Left ventricle myocardium inferior (tissue), 1 donor: ENCODE measurements at regions not wholly inside any gene's neighbourhood (a gene's known extent, or its start where the extent isn't known, plus 50 kb on each side); places are given as distances from the start of the nearest gene placed in this dataset.

Source experiments
- DNase-seq: peaks from one replicate; pipeline ENCODE4 v3.0.0-alpha.2; 2020
- H3K27ac ChIP-seq: fragments of 200-600 bp; replicated peaks from 2 replicates; pipeline ENCODE4 v1.8.0; 2021
- H3K27me3 ChIP-seq: fragments of 200-600 bp; 2 replicates; pipeline ENCODE4 v1.8.0; 2021; ENCODE audit warnings: low read depth
- H3K36me3 ChIP-seq: fragments of 200-600 bp; 2 replicates; pipeline ENCODE4 v1.8.0; 2021
- H3K4me1 ChIP-seq: fragments of 200-600 bp; 2 replicates; pipeline ENCODE4 v1.8.0; 2021
- H3K4me3 ChIP-seq: fragments of 200-600 bp; 2 replicates; pipeline ENCODE4 v1.8.0; 2021; ENCODE audit warnings: mild to moderate bottlenecking, moderate library complexity
- H3K9me3 ChIP-seq: fragments of 200-600 bp; replicated peaks from 2 replicates; pipeline ENCODE4 v1.8.0; 2021
- intact Hi-C: fragments of 100-400 bp; cut with micrococcal nuclease; formaldehyde crosslinking; loops from one replicate; pipeline ENCODE4 v1.11.0; 2022
- TF ChIP-seq, protein P1 (sequence below): fragments of 200-600 bp; IDR thresholded peaks from 2 replicates; pipeline ENCODE4 v1.8.0; 2021; ENCODE audit warnings: antibody characterized with exemption, mild to moderate bottlenecking, borderline replicate concordance
- donor health status: DM: no; HTN: yes; CAD: no; lungs with severe emphysema.

DNA sequence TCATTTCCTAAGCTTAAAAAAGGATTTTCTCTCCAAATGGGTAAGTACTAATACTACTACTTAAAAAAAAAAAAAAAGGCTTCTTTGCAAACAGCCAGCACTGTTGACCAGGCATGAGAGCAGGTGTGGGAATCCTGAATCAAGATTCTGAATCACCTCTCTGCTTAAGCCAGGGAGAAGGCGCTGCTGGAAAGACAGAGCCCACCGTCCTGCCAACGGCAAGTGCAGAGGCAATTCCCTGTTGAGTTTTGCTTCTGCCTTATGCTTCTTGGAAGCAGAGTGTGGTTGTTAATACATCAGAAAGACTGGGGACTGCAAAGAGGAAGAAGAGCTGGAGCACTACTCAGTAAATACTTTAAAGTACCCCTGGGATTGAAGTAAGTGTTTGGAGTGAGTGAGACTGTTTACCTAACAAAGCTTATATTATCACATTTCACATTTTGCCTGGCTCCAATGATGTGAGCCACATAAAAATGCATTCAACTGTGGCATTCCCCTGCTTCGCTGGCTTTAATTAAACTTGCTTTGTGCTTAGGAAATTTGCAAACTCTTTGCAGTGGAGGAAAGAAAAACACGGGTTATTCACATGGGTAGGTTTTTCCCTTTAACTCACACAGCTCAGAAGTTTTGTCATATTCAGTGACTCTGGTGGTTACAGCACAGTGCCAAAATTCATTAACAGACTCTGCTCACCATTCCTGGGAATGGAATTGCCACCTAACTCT lies 86.0 kb upstream of the KIF2B start:
- intact Hi-C loops = no loop called here
- TF ChIP-seq, protein P1, sequence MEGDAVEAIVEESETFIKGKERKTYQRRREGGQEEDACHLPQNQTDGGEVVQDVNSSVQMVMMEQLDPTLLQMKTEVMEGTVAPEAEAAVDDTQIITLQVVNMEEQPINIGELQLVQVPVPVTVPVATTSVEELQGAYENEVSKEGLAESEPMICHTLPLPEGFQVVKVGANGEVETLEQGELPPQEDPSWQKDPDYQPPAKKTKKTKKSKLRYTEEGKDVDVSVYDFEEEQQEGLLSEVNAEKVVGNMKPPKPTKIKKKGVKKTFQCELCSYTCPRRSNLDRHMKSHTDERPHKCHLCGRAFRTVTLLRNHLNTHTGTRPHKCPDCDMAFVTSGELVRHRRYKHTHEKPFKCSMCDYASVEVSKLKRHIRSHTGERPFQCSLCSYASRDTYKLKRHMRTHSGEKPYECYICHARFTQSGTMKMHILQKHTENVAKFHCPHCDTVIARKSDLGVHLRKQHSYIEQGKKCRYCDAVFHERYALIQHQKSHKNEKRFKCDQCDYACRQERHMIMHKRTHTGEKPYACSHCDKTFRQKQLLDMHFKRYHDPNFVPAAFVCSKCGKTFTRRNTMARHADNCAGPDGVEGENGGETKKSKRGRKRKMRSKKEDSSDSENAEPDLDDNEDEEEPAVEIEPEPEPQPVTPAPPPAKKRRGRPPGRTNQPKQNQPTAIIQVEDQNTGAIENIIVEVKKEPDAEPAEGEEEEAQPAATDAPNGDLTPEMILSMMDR = no peak
- H3K27ac ChIP-seq = no peak overlapping the region
- H3K4me1 ChIP-seq = no peaks in the 10 kb centered on the region
- no peaks in the 10 kb centered on the region for H3K27me3 ChIP-seq
- peaks cover 4% of the 10 kb centered on the region for H3K9me3 ChIP-seq
- no peak overlapping the region for H3K4me3 ChIP-seq
- no peak for DNase-seq
- no peaks in the 10 kb centered on the region for H3K36me3 ChIP-seq

DNA sequence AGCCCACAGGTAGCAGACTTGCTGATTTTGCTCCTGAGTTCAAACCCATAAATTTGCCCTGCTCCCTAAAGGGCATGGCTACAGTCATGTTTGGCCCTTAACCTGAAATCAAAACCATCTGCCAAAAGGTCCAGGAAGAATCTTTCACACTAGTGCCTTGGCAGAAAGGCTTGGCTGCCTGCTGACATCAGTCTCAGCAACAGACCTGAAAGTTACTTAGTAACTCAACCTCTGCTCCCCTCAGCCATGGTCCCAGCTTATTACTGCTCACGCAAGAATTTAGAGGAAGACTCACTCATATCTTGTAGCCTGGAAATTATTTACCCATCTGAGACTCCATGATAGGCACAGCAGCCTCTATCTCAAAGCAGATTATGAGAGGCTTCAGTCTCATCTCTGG lies 98.0 kb upstream of the KIF2B start:
- Histone ChIP-seq H3K4me3 (no peak overlapping the region), H3K27ac (no peak overlapping the region), H3K27me3 (no peaks in the 10 kb centered on the region), H3K36me3 (no peaks in the 10 kb centered on the region), H3K9me3 (peaks cover 6% of the 10 kb centered on the region), H3K4me1 (no peaks in the 10 kb centered on the region)
- intact Hi-C loops = no loop called here
- TF ChIP-seq, protein P1 = no peak
- DNase-seq = no peak

DNA sequence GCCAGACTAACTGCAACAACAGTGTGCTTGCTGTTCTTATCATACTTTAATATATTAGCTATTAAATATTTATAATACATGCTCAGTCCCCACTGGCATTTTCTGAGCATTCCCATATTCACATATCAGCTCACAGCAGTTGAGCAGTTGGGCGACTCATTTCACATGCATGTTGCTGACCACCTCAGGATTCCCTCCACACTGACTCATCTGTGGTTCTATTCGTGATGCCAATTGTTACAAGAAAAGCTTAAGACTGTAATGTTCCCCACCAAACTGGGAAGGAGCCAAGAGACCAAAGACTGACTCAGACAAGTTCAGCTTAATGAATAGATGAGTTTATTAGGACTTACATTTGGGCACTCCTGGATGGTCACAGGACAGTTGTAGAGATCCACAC lies 100.3 kb upstream of the KIF2B start:
- Histone ChIP-seq H3K36me3 (no peaks in the 10 kb centered on the region), H3K4me3 (no peak overlapping the region), H3K27ac (no peak overlapping the region), H3K27me3 (no peaks in the 10 kb centered on the region), H3K4me1 (no peaks in the 10 kb centered on the region), H3K9me3 (peaks cover 12% of the 10 kb centered on the region)
- TF ChIP-seq, protein P1 = no peak
- intact Hi-C loops = no loop called here
- no peak for DNase-seq

DNA sequence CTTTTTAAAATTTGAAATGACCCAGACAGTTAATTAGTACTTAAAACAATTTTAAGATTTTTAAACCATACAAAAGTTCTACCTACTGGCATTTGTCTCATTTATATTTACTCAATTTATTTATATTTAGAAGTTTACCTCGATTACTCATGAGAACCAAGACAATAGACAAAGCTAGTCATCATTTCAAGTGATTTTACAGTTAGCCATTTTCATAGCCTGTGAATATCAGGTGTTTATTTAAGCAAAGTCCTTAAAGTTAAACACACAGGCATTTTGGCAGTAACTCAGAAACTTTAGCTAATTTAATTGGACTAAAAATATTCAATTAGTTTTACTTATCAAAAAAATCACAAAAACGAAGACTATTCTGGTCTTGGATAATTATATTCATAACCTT lies 101.6 kb upstream of the KIF2B start:
- no peak overlapping the region for H3K27ac ChIP-seq
- peaks cover 17% of the 10 kb centered on the region for H3K9me3 ChIP-seq
- TF ChIP-seq, protein P1 = no peak
- intact Hi-C loops = no loop called here
- DNase-seq = no peak
- H3K4me1 ChIP-seq = no peaks in the 10 kb centered on the region
- no peaks in the 10 kb centered on the region for H3K36me3 ChIP-seq
- H3K27me3 ChIP-seq = no peaks in the 10 kb centered on the region
- no peak overlapping the region for H3K4me3 ChIP-seq

DNA sequence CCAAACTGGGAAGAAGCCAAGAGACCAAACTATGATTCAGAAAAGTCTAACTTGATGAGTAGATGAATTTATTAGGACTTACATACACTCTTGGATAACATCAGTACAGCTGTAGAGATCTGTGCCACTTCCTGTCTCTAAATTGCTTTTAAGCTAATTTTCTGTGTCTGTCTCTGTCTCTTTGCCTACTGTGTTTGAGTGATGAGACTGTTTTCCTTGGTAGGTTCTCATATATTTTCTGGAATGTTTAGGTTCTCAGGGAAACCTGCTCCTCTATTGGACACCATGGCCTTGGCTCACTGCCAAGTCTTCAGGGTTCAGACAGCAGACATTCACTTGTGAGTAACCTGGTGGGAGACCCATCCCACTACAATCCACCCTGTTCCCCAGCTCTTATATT lies 103.5 kb upstream of the KIF2B start:
- Histone ChIP-seq H3K27me3 (no peaks in the 10 kb centered on the region), H3K36me3 (no peaks in the 10 kb centered on the region), H3K9me3 (peaks cover 17% of the 10 kb centered on the region), H3K4me3 (no peak overlapping the region), H3K27ac (no peak overlapping the region), H3K4me1 (no peaks in the 10 kb centered on the region)
- TF ChIP-seq, protein P1 = no peak
- intact Hi-C loops = no loop called here
- DNase-seq = no peak

DNA sequence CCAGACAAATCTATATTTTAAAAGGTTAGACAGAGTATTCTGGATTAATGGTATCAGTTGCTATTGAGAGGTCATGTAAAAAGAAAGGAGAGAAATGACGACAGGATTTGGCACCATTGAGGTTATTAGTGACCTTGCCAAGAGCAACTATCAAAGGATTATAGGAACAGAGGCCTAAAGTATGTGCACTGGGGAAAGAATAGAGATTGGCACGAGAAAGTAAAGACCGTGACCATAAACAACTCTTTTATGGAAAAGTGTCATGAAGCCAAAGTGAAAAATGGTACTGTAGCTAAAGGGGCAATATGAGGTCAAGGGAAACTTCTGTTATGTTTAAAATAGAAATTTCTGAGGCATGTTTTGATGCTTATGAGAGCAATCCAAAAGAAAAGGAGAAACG lies 115.2 kb upstream of the KIF2B start:
- no peaks in the 10 kb centered on the region for H3K4me1 ChIP-seq
- intact Hi-C loops = no loop called here
- H3K36me3 ChIP-seq = no peaks in the 10 kb centered on the region
- H3K9me3 ChIP-seq = peaks cover 18% of the 10 kb centered on the region
- TF ChIP-seq, protein P1 = no peak
- H3K27ac ChIP-seq = no peak overlapping the region
- DNase-seq = no peak
- no peak overlapping the region for H3K4me3 ChIP-seq
- no peaks in the 10 kb centered on the region for H3K27me3 ChIP-seq
